Rectal smooth muscle tissue (tissue), 1 donor: ENCODE measurements at regions not wholly inside any gene's neighbourhood (a gene's known extent, or its start where the extent isn't known, plus 50 kb on each side); places are given as distances from the start of the nearest gene placed in this dataset.

Source experiments
- H3K27ac ChIP-seq: one replicate; pipeline ENCODE4 v1.7.0; 2013; ENCODE audit warnings: low read depth, low read length, inconsistent platforms
- H3K27me3 ChIP-seq: one replicate; pipeline ENCODE4 v1.7.0; 2013; ENCODE audit warnings: low read length; ENCODE audit not compliant: control insufficient read depth, insufficient read depth
- H3K36me3 ChIP-seq: one replicate; pipeline ENCODE4 v1.7.0; 2013; ENCODE audit warnings: low read length; ENCODE audit not compliant: control insufficient read depth, insufficient read depth
- H3K4me1 ChIP-seq: one replicate; pipeline ENCODE4 v1.7.0; 2013; ENCODE audit warnings: low read length; ENCODE audit not compliant: control insufficient read depth, insufficient read depth
- H3K4me3 ChIP-seq: one replicate; pipeline ENCODE4 v1.7.0; 2013; ENCODE audit warnings: low read length
- H3K9ac ChIP-seq: one replicate; pipeline ENCODE4 v1.7.0; 2013; ENCODE audit warnings: low read length

- Histone ChIP-seq H3K36me3 (no peaks in the 10 kb centered on the region), H3K9ac (no peak overlapping the region), H3K27ac (no peak overlapping the region), H3K4me1 (no peaks in the 10 kb centered on the region), H3K4me3 (no peak overlapping the region), H3K27me3 (no peaks in the 10 kb centered on the region)
Measured at GRCh38 chr10:44650691-44651661, 260.2 kb upstream of the TMEM72 start.

DNA sequence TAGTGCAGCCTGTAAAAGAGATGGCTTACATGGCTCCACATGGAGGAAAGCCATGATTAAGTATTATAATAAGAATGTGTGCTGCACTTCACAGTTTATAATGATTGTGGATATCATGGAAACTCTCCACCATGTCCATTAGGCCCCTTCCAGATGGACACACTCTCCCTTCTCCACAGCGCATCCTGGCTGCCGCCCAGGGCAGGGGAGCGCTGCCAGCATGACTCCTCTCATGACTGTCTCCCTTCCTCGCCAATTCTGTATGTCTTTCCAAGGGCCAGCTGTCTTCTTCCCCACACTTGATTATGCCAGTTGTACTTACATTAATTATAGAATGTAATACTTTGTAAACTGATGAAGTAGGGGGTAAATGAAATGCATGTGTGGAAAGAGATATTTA lies 259.3 kb upstream of the TMEM72 start:
- Histone ChIP-seq H3K27ac (no peak overlapping the region), H3K27me3 (no peaks in the 10 kb centered on the region), H3K4me1 (no peaks in the 10 kb centered on the region), H3K4me3 (no peak overlapping the region), H3K9ac (no peak overlapping the region), H3K36me3 (no peaks in the 10 kb centered on the region)

GRCh38 chr10:44659320-44659719 lies 251.8 kb upstream of the TMEM72 start:
- H3K27ac ChIP-seq = no peak overlapping the region
- no peaks in the 10 kb centered on the region for H3K4me1 ChIP-seq
- H3K36me3 ChIP-seq = no peaks in the 10 kb centered on the region
- no peak overlapping the region for H3K4me3 ChIP-seq
- H3K27me3 ChIP-seq = no peaks in the 10 kb centered on the region
- no peak overlapping the region for H3K9ac ChIP-seq

DNA sequence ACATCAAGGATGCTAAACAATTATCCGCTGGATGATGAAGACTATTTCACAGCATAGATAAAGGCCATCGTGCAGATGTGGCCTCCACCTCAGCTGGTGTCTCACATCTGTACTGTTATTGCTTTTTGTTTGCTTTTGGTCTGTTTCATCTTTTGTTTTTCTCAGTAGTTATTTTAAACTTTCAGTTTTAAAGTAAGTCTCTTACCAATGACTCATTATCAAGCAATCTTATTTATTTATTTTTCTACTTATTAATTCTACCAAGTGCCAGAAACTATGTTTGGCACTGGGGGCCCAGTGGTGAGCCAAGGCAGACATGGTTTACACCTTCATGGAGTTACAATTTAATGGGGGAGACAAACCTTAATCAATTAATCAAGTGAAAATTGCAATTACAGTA lies 250.9 kb upstream of the TMEM72 start:
- H3K4me3 ChIP-seq = no peak overlapping the region
- H3K4me1 ChIP-seq = no peaks in the 10 kb centered on the region
- H3K36me3 ChIP-seq = no peaks in the 10 kb centered on the region
- no peaks in the 10 kb centered on the region for H3K27me3 ChIP-seq
- H3K27ac ChIP-seq = no peak overlapping the region
- no peak overlapping the region for H3K9ac ChIP-seq

DNA sequence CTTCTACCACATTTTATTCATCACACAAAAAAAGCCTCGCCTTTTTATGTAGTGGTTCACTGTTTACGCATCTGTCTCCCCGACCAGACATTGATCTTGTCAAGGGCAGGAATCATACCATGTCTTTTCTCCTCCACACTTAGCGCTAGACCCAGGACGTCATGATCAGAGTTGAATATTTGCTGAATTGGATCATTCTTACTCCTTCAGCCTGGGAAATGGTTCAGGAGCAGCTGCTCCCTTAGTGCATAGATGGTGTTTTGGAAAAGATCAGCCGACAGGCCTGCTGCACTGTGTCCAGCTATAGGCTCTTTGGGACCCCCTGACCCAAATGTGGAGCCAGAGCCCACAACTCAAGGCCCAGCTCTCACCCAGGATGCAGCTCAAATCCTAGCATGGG lies 249.1 kb upstream of the TMEM72 start:
- Histone ChIP-seq H3K4me3 (no peak overlapping the region), H3K36me3 (no peaks in the 10 kb centered on the region), H3K4me1 (no peaks in the 10 kb centered on the region), H3K27ac (no peak overlapping the region), H3K9ac (no peak overlapping the region), H3K27me3 (no peaks in the 10 kb centered on the region)

GRCh38 chr10:44668336-44668735 lies 242.8 kb upstream of the TMEM72 start:
- Histone ChIP-seq H3K4me3 (no peak overlapping the region), H3K4me1 (no peaks in the 10 kb centered on the region), H3K36me3 (no peaks in the 10 kb centered on the region), H3K27me3 (no peaks in the 10 kb centered on the region), H3K9ac (no peak overlapping the region), H3K27ac (no peak overlapping the region)

- no peaks in the 10 kb centered on the region for H3K36me3 ChIP-seq
- no peak overlapping the region for H3K4me3 ChIP-seq
- no peaks in the 10 kb centered on the region for H3K27me3 ChIP-seq
Measured at GRCh38 chr10:44671319-44671718, 239.8 kb upstream of the TMEM72 start.

DNA sequence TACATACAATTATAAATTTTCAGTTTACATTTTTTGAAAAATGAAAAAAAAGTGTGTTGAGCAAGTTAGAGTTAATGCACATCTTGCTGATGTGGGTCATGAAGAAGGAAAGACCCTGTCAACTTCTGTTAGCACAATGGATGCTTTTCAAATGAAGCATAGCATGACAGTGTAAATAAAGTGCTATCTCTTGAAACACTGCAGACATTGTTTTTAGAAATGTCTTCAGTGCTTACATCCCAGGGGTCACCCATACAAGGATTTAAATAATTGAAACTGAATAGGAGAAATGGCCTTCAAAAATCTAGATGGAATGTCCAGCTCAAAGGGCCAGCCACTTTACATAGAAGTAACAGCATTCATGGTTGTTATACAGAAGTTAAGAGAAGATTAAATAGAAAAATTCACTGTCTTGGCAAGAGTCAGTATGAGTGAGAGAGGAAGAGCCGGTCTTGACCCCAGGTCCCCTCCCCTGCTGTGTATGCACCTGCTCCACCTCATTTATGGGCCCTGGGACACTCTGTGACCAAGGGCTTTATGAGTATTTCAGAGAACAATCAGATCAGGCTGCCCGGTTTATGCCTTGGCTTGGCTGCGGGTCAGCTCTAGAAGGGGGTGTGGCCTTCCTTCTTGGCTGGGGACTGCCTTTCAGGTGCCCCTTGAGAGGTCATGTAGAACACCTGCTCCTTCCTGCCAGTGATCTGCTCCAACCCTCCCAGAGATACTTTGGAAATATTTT lies 237.7 kb upstream of the TMEM72 start:
- H3K27ac ChIP-seq = no peak overlapping the region
- H3K4me3 ChIP-seq = no peak overlapping the region
- no peak overlapping the region for H3K9ac ChIP-seq
- H3K36me3 ChIP-seq = no peaks in the 10 kb centered on the region
- no peaks in the 10 kb centered on the region for H3K4me1 ChIP-seq
- H3K27me3 ChIP-seq = no peaks in the 10 kb centered on the region

More at GRCh38 chr10:44671319-44671718, 239.8 kb upstream of the TMEM72 start:
- Histone ChIP-seq H3K27ac (no peak overlapping the region), H3K9ac (no peak overlapping the region), H3K4me1 (no peaks in the 10 kb centered on the region)

DNA sequence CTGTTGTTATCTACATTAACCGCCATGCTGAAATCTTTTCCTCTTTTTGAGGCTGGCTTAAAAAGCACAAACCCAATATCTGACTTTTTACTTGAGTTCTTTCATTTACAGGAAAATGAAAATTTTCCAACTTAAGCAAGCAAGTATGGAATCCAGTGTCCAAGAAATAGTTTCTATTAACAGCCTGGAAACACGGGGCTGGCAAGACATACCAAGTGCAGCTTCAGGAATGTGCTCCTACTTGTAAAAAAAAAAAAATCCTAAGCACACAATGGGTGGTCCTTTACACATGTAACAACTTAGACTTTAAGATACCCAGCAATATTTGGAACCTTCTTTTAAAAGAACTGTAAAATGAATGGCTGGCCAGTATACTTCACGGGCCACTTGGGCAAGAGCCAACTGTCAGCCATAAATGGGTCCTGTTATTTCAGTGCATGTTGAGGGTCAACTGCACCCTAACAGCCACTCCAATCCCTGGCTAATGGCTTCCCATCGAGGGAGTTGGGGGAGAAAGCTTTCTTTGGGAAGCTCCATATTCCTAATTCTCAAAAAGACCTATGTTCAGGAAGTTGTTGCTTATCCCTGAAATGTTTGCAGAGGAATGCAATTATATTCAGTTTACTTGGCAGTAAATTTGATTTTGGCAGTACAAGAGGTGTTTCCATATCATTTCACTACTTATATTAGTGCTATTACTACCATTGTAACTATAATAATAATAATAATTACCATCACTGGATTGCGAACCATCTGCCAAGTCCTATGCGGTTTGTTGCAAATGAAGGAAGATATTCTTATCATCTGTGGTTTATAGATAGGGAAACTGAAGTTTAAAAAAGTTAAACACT lies 236.4 kb upstream of the TMEM72 start:
- no peak overlapping the region for H3K4me3 ChIP-seq
- no peak overlapping the region for H3K27ac ChIP-seq
- no peak overlapping the region for H3K9ac ChIP-seq
- no peaks in the 10 kb centered on the region for H3K4me1 ChIP-seq
- H3K36me3 ChIP-seq = no peaks in the 10 kb centered on the region
- no peaks in the 10 kb centered on the region for H3K27me3 ChIP-seq

GRCh38 chr10:44675387-44675874 lies 235.7 kb upstream of the TMEM72 start:
- no peak overlapping the region for H3K9ac ChIP-seq
- H3K27ac ChIP-seq = no peak overlapping the region
- H3K36me3 ChIP-seq = no peaks in the 10 kb centered on the region
- H3K27me3 ChIP-seq = no peaks in the 10 kb centered on the region
- no peak overlapping the region for H3K4me3 ChIP-seq
- H3K4me1 ChIP-seq = no peaks in the 10 kb centered on the region

GRCh38 chr10:44680764-44681163 lies 230.4 kb upstream of the TMEM72 start:
- Histone ChIP-seq H3K4me3 (no peak overlapping the region), H3K9ac (no peak overlapping the region), H3K27ac (no peak overlapping the region), H3K4me1 (no peaks in the 10 kb centered on the region), H3K27me3 (no peaks in the 10 kb centered on the region), H3K36me3 (no peaks in the 10 kb centered on the region)

DNA sequence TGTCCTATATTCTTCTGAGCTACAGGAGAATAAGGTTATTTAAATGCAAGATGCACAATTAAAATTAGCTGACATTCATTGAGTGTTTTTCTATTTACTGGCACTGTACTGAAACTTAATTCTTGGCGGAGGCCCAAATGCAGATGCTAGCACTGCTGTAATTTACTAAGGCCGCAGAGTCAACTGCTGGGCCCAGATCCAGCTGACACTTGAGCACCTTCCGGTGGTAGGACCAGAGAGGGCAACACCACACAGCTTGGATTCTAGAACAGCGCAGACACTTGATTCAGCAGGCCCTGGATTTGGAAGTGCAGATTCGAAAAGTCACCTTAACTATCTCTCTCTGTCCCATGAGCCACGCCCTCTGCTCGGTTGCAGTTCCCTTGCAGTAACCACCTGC lies 228.6 kb upstream of the TMEM72 start:
- Histone ChIP-seq H3K27me3 (no peaks in the 10 kb centered on the region), H3K9ac (no peak overlapping the region), H3K4me1 (no peaks in the 10 kb centered on the region), H3K4me3 (no peak overlapping the region), H3K27ac (no peak overlapping the region), H3K36me3 (no peaks in the 10 kb centered on the region)
